ENCODE measurements at regions not wholly inside any gene's neighbourhood (a gene's known extent, or its start where the extent isn't known, plus 50 kb on each side); places are given as distances from the start of the nearest gene placed in this dataset.

GRCh38 chr2:186024921-186025320 lies 286.3 kb downstream of the FSIP2 start:
- TF ChIP-seq POLR2AphosphoS5 (IDR thresholded peaks at IDR 0.05; ENCODE audit: insufficient read depth in 1 of 2, low read depth in 1 of 2), result no peak
- TF ChIP-seq CTCF (IDR thresholded peaks at IDR 0.05), result no peak
- TF ChIP-seq POLR2A (IDR thresholded peaks at IDR 0.05), result no peak

Measured in vagina (tissue), 2 donors.